ENCODE measurements at regions not wholly inside any gene's neighbourhood (a gene's known extent, or its start where the extent isn't known, plus 50 kb on each side); places are given as distances from the start of the nearest gene placed in this dataset.

DNA sequence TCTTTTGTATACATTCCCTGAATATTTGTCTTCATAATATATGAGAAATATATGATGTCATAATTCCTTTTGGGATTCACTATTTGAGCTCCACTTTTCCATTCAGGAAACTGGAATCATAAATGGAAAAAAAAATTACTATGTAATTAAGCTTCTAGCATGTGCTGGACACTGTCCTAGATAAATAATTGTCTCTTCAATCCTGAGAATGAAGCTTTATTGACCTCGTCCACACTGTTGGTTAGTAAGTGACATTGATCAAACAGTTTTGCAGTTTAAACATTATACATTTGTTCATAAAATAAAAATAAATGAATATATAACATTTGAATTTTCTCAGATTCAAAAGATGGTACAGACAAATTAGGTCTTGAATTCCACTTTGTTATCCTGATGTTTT, 1691.2 kb downstream of the LRRC4C start:
- H4K20me1 ChIP-seq (replicated peaks; ENCODE audit: control insufficient read depth, insufficient read depth, low read length), result no peaks in the 10 kb centered on the region
- H3K4me1 ChIP-seq (replicated peaks in 1 of 2; ENCODE audit: control insufficient read depth in 2 of 2, insufficient read depth in 2 of 2, low read length in 2 of 2), result no peaks in the 10 kb centered on the region
- H3K4me2 ChIP-seq (ENCODE audit: insufficient read depth, low read length), result no peak overlapping the region
- H3K27me3 ChIP-seq (ENCODE audit: control insufficient read depth in 2 of 2, insufficient read depth in 2 of 2, low read length in 2 of 2), result no peaks in the 10 kb centered on the region
- BruUV-seq (replicated peaks), result no TSS peak
- H3K27ac ChIP-seq (ENCODE audit: extremely low read depth, low read depth, low read length), result no peak overlapping the region
- no peaks in the 10 kb centered on the region for H3K9me1 ChIP-seq (ENCODE audit: control insufficient read depth, insufficient read depth, low read length)
- FAIRE-seq (no peak), ATAC-seq (no peak), DNase-seq (ENCODE audit: extremely low read depth in 1 of 4, low spot score in 3 of 4) (no peak)
- 0% methylated on average over 1 of the region's 1 CpG for WGBS (ENCODE audit: insufficient coverage, low coverage, missing lambda C conversion rate)
- no peak overlapping the region for H2AFZ ChIP-seq (ENCODE audit: low read depth, low read length)
- no peaks in the 10 kb centered on the region for H3K9me3 ChIP-seq (replicated peaks; ENCODE audit: control insufficient read depth, insufficient read depth, low read depth, low read length)
- no peaks in the 10 kb centered on the region for H3K36me3 ChIP-seq (ENCODE audit: control insufficient read depth, insufficient read depth, low read length)
- no peaks in the 10 kb centered on the region for H3K79me2 ChIP-seq (ENCODE audit: control insufficient read depth, insufficient read depth, low read length)
- H3K4me3 ChIP-seq, result no peak overlapping the region
- intact Hi-C loops (cut with micrococcal nuclease), result no loop called here
- in situ Hi-C loops (cut with MboI), result no loop called here
- TF ChIP-seq, protein P1, sequence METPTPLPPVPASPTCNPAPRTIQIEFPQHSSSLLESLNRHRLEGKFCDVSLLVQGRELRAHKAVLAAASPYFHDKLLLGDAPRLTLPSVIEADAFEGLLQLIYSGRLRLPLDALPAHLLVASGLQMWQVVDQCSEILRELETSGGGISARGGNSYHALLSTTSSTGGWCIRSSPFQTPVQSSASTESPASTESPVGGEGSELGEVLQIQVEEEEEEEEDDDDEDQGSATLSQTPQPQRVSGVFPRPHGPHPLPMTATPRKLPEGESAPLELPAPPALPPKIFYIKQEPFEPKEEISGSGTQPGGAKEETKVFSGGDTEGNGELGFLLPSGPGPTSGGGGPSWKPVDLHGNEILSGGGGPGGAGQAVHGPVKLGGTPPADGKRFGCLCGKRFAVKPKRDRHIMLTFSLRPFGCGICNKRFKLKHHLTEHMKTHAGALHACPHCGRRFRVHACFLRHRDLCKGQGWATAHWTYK (CRISPR knock-in tag; IDR thresholded peaks at IDR 0.05), result no peak
- TF ChIP-seq IRF2 (CRISPR knock-in tag; IDR thresholded peaks at IDR 0.05) (no peak), LEF1 (IDR thresholded peaks at IDR 0.05) (no peak), ZNF143 (CRISPR knock-in tag; IDR thresholded peaks at IDR 0.05) (no peak), ZFP30 (CRISPR knock-in tag; IDR thresholded peaks at IDR 0.05; ENCODE audit: borderline replicate concordance) (no peak), NCOA1 (IDR thresholded peaks at IDR 0.05; ENCODE audit: low read depth) (no peak), OTX1 (CRISPR knock-in tag; IDR thresholded peaks at IDR 0.05) (no peak), HDGF (IDR thresholded peaks at IDR 0.05) (no peak)
- TF ChIP-seq, protein P2, sequence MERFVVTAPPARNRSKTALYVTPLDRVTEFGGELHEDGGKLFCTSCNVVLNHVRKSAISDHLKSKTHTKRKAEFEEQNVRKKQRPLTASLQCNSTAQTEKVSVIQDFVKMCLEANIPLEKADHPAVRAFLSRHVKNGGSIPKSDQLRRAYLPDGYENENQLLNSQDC (CRISPR knock-in tag; IDR thresholded peaks at IDR 0.05), result no peak
- ChIA-PET CTCF (ENCODE audit: low intra/inter-chr PET ratio) (no interaction called here), POLR2A (no interaction called here)
- H3K9ac ChIP-seq (ENCODE audit: insufficient read depth in 1 of 2, low read depth in 2 of 2, low read length in 2 of 2), result no peak overlapping the region
